HG03060 (cell line): ENCODE measurements at regions not wholly inside any gene's neighbourhood (a gene's known extent, or its start where the extent isn't known, plus 50 kb on each side); places are given as distances from the start of the nearest gene placed in this dataset.
A peak's percentile ranks its signal among the peaks of the same experiment; 100 is the strongest.

ENCODE experiments used
- ATAC-seq: cut with Tn5 transposase; IDR thresholded peaks from one replicate; pipeline ENCODE4 v1.9.1; 2021; ENCODE audit warnings: low read depth, moderate number of reproducible peaks; ENCODE audit not compliant: unreplicated experiment

DNA sequence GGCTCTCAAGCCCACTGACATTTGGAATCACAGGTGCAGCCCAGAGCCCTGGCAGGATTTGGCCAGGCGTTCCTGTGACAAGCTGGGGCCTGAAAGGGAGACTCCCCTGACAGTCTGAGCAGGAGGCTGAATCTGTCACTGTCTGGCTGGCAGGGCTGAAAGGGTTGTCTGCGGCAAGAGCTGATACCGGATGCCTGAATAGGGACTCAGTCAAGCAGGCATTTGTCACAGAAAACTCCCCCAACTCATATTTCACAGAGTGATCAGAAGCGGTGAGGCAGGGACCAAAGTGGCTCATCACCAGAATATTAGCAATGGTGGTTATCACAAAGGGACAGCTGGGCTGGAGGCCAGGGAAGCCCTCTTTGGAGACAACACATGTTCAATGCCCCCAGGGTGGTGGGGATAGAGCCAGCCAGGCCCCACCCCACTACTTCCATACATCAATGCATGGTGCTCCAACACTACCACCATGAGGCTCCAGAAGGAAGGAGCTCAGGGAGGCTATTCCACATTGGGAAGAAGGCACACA, 295.5 kb downstream of the DTWD2 start:
- ATAC-seq: no peak

GRCh38 chr5:118687661-118688621, 300.4 kb downstream of the DTWD2 start:
- no peak for ATAC-seq

DNA sequence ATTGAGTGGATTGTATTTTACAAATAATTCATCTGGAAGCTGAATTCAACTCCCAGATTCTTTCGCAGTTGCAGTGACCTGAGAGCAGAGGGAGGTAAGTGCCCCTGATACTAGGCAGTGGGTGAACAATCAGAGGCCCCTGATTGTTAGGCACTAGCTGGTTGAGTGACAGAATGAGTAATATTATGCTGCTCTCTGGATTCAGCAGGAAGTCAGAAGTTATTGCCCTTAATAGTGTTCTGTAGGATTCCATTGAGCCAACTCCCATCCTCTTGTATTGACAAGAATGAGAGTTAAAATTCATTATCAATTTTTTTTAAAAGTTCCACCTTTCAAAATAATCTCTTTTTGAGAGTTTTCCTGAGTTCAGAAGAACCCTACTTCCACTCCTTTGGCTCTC, 301.2 kb downstream of the DTWD2 start:
- ATAC-seq: no peak

GRCh38 chr5:118681655-118682054, 306.7 kb downstream of the DTWD2 start:
- no peak for ATAC-seq

DNA sequence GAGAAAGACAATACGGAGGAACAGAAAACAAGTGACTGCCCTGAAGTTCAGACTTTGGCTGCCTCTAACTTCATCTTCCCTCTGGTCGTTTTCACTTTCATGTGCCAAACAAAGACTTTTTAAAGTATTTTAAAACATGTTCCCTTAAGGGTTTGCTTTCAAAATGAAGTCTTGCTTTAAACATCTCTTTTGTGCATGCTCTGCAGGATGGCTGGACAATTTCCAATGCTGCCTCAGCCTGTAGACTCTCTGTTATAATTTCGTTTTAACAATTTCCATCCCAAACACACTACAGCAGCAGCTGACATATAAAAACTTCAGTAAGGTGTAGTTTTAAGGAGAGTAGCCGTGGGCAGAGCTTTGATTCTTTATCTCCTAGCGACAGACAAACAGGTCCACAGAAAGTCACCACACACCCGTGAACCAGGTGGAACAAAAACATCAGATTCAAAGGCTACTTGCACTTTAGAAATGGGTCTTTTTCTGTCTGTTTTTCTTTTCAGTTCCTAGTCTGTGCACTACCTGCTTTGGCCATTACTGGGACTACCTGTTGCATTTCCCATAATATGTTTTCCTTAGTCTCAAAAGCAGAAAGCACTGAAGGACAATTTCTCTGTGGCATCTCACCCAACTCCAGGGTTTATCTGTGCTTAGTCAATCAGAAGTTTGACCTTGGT, 308.9 kb downstream of the DTWD2 start:
- ATAC-seq: no peak

DNA sequence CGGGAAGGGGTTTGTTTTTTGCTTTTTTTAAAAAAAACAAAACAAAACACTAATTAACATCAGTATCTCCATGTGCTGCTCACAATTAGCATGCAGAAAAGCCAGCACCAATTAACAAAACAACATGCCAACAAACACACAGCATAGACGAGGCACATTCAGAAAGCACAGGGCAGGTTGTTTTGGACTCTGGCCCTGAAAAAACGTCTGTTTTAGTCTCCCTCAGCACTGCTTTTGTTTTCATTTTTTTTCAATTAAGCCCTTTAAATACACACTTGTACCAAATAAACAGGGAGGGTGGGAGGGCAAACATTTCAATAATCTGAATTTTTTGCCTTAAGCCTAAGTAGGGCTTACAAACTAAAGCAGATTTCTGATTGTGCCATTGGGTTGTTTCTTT, 309.6 kb downstream of the DTWD2 start:
- ATAC-seq: no peak

- ATAC-seq: no peak
These were observed 313.1 kb downstream of the DTWD2 start for GRCh38 chr5:118675247-118675646.

- no peak for ATAC-seq
These were observed 330.8 kb downstream of the DTWD2 start for GRCh38 chr5:118657576-118657975.

DNA sequence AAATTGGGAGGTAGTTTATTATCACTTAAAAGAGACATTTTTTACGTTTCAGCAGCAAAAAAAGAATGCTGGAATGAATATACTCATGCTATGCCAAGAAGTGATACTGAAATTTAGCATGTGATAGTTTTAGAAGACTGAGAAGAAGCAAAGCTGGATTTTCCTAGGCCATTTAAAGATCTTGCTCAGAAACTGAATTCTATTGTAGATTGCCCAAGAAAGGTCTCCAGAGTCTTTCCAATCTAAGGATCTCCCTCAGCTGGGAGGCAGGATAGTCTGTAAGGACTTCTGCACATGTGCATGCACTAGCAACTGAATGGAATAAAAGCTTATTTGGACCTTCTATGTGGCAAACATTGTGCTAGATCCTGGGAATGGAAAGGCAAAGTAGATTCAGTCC, 334.5 kb downstream of the DTWD2 start:
- no peak for ATAC-seq

DNA sequence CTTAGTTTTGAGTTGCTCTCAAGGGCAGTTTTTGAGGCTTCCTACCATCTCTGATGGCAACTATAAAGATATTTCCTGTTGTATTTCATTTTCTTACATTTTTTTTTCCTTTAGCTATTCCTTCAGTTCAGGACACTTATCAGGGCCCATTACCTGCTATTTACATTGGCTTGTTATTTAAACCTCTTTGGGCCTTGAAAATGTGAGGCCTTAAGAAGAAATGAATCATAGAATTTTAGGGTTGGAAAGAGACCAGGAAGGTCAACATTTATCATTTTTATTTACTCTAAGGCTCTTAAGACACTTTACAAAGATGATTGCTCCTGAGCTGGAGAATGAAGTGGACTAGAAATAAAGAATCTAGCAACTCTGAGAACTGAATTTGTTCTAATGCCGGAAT, 335.2 kb downstream of the DTWD2 start:
- no peak for ATAC-seq

DNA sequence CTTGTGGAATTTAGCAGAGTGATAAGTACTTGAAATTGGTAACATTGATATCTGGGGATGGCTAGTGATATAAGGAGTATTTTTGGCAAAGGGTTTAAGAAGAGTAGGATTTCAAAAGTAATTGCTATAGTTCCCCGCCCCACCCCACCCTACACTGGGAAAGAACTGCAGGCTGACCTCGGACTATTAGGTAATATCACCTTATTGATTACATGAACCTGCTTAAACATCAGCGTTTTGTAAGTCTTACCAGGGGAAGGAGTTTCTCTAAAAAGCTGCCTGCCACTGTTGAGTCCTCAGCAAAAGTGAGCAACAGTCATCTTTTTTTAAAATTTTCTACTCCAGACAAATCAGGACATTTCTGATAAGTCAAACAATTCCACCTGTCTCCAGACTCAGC, 337.3 kb downstream of the DTWD2 start:
- no peak for ATAC-seq

GRCh38 chr5:118647587-118647986, 340.8 kb downstream of the DTWD2 start:
- no peak for ATAC-seq

- ATAC-seq: no peak
These were observed 341.4 kb downstream of the DTWD2 start for GRCh38 chr5:118646917-118647316.

- no peak for ATAC-seq
These were observed 350.2 kb downstream of the DTWD2 start for GRCh38 chr5:118637947-118638670.

GRCh38 chr5:118628660-118629354, 359.5 kb downstream of the DTWD2 start:
- ATAC-seq: no peak

GRCh38 chr5:118620233-118620632, 368.1 kb downstream of the DTWD2 start:
- ATAC-seq: no peak

DNA sequence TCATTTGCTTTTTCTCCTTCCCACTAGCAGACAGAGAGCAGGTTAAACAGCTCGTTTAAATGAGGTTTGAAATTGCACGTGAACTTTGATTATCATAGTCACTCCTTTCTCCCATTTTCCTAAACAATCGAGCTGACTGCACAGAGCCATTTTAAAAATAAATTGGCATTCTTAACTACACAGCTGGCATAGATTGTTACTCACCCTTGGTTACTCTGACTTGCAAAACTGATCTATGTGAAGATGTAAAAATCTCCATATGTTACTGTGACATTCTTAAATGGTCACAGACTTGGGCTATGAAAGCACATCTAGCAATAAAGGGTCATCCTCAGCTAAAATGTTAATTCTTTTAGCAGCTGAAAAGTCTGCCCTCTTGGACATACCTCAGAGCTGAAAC, 368.5 kb downstream of the DTWD2 start:
- ATAC-seq: no peak

DNA sequence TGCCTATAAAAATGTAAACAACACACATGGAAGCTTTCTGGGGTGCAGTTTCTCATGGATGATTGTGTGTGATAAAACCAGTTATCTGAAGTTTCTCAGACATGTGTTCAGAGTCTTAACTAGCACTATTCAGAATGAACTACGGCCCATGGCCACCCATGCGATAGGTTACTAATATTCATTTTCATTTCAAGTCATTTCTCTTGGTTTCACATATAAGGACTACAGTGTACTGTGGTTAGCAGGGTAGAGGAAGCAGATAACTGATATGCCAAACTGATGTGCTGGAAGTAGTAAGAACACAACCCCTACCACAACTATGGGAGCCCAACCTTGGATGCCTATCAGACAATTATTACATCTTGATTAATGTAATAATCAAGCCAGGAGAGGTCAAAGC, 372.1 kb downstream of the DTWD2 start:
- peak; percentile 56 for ATAC-seq

DNA sequence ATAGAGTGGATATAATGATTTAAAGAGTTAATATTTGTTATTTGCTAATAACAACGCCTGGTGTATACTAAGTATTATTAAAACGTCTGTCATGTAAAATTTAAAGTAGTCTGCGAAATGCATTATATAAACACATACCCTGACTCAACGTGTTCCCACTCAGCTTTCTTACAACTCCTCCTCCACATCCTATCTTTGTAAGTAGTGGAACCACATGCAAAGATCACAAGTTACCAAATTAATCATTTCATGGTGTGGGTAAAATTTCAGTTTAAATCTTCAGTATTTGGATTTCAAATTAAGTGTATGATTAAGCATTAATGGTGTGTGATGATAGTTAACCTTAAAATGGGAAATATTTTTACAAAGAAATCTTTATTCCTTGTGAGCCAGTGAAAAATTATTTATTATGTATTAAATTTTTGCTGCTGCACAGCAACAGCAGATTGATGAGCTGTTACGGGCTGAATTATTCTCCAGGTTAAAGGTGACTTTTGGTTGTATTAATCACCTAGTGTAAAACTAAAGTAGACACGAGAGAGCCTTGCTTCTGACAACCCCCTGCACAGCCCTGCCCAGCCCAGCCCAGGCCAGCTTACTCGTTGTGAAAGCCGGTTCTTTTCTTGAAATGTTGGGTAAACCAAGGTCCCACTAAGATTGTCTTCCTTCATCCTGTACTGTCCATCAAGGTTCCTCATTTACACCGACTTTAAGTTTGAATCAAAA, 373.5 kb downstream of the DTWD2 start:
- ATAC-seq: no peak
